GM18519 (cell line): ENCODE measurements at regions not wholly inside any gene's neighbourhood (a gene's known extent, or its start where the extent isn't known, plus 50 kb on each side); places are given as distances from the start of the nearest gene placed in this dataset.

ENCODE experiments used
- ATAC-seq: cut with Tn5 transposase; IDR thresholded peaks from one replicate; pipeline ENCODE4 v1.9.1; 2021; ENCODE audit warnings: mild to moderate bottlenecking, moderate library complexity; ENCODE audit not compliant: unreplicated experiment, low FRiP score

DNA sequence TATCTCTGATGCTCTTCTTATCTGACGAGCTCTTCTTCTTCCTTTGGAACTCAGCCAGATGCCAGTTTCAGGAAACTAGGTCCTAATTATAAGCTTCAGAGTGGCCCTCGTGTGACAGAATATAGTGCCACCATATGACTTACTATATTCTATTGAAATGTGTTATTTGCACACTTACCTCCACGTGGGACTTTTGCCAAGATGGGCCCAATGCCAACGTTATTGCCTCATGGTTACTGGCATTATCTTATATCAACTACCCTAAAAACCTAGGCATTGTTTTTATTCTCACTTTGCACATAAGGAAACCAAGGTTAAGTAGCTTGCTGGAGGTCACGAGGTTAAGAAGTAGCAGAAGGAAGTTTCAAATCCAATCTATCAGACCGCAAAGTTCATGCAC, 71.3 kb upstream of the SLCO3A1 start:
- ATAC-seq = no peak

DNA sequence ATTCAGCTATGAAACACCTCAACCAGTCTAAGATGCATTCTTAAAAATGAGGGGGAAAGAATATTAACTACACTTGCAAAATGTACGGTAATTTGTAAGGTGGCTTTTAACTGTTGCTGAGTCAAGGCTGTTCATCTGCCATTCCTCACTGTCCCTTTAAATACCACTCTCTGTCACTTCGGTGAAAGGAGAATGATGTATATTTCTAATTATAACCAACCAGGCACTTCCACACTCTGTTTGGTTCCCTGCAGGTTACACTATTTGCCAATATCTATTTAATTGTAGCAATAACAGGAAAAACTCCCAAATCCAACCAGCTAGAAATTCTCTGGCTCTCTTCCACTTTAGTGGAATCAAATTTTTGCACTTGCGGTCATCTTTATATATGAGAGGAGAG, 70.5 kb upstream of the SLCO3A1 start:
- ATAC-seq = no peak

DNA sequence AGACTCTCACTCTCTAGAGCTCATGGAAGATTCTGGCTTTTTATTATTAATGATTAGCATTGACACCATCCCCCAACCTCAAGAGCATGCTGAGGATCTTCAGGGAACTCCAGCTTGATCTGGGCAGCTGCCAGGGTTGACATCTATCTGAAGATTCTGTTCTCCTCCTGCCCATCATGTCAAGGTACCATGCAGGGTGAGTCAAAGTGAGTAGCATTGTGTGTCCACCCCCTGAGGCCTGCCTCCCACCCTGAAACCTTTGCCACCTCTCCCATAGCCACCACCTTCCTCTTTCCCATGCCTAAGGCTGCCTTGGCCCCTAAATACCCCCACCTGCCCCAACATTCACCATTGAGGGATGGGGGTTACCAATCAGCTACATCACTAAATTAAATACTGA, 70.1 kb upstream of the SLCO3A1 start:
- no peak for ATAC-seq

DNA sequence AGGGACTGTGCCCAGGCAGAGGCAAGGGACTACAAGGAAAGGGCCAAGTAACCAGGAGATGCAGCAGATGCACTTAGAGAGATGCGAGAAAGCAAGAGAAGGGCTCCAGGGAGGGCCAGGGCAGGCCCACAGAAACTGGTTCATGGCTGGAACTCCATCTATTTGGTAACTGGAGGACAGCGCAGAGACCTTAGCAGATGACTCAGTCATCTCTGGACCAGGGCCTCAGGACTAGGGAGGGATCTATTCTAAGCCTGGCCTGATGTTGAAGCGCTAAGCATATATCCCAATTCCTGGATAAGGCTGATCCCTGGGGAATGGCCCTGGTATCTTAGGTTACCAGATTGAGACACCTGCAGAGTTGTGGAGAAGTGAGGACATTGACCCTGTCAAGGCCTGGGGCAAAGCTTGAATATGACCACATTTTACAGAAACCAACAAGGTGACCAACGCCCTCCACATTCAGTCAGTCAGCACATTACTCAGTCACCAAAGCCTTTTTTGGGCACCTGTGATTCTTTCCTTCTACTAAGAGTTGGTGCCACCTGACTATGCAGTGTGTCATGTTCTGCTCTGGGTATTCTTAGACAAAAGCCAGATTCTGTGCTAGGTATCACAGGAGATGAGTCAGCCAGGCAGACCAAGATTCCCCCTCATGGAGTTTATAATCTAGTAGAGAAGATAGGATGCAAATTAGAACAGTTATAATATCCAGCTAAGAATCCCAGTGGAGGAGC, 68.4 kb upstream of the SLCO3A1 start:
- ATAC-seq = no peak

DNA sequence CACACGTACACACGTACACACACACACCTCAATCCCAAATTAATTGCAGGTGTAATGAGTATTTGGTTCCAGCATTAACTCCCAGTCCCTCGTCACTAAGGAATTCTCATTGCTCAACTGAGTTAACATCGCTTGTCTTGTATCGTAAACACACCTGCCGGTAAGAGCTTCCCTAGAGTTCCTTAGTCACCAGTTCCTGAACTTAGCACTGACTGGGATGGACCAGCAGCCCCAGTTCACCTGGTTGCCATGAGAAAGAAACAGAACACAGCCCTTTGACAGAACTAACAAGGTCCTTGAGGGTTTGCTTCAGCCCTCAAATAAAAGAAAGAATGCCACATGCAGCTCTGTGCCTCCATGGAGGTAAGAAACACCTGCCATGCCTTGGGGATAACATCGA, 66.3 kb upstream of the SLCO3A1 start:
- no peak for ATAC-seq

DNA sequence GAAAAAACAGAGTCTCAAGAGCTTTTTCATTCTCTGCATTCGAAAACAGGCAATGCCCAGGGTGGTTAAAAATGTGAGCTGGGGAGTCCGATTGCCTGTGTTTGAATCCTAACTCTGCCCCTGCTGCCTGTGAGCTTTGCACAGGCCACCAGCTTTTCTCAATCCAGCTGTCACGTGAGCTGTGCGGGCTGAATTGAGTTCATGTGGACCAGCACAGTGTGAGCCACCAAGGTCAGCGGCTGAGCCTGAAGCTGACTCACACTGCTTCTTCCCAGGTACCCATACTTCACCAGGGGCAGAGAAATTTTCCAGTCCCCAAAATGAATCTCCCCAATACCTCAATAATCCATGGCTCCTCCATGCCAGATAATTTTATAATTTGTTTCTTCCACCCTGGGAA, 64.4 kb upstream of the SLCO3A1 start:
- no peak for ATAC-seq

DNA sequence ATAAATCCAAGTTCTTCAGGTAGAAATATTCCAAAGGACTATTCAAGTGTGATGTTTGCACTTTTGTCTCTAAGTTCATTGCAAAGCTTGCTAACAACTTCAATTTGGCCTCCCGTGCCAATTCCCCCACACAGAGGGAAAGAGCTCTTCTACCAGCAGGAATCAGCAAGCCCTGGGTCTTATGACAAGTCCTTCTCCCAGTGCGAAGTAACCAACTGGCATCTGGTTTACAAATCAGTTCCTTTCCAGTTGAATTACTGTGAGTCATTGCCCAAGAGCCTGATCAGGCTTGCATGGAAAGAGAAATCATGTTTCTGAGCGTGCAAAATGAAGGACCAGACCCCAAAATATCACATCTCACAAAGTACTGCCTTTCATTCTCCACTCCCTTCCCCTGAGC, 62.7 kb upstream of the SLCO3A1 start:
- no peak for ATAC-seq

DNA sequence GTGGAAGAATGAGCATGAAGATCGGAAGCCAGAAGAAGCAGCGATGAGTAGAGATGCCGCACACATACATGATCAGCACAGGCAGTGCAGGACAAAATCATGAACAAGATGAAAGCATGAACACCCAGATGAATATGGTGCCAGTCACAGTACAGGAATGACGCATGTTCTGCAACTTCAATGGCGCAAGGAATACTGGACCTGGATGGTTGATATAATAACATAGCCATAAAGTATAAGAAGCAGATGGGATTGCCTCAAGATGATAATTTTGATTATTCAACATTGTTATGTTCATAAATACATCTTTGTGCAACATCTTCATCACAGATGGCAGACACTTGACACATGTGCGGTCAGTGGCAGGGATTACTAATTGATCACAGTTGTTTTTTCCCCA, 59.7 kb upstream of the SLCO3A1 start:
- no peak for ATAC-seq

DNA sequence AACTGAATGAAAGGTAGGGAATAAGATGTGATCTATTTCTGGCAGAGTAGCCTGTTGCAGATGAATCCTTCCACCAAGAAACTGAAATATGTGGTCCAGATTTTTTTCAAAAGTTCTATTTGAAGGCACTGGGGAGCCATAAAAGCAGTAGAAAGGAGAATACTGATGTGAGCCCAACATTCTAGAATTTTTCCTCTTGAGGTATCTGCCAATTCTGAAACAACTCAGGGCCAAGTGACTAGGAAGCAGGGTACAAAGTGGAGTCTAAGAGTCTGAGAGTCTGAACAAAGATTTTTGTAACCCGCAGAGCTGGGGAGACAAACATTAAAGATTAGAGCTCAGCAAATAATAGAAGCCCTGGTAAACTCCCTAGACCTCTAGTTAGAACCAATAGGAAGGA, 58.3 kb upstream of the SLCO3A1 start:
- ATAC-seq = no peak

DNA sequence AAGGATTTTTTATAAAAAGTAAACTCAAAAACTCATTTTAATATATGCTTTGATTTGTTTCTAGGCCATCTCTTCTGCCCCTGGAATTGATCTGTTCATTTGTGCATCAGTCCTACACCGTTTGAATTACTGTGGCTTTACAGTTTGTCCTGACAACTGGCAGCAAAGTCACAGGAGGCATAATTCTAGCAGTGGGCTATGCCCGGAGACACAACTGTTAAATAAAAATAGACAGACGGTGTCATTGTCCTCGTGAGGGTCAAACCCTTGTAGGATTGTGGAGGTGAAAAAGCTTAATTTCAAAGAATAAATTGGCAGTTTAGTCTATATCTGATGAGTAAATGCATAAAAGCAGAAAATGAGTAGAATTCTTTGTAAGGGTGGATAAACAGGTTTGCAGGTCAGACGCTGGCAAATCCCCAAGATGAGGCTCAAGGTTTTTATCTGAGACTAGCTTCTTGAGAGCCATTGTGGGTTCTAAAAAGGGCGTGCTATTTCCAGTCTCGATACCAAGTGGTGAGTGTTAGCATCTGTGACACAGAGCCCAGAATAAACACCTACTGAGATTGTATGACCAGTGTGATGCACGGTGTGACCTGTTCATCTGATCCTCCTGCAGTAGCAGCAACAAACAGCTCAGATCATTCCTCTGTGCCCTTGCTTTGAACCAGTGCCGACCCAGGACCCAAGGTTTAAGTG, 51.5 kb upstream of the SLCO3A1 start:
- no peak for ATAC-seq

DNA sequence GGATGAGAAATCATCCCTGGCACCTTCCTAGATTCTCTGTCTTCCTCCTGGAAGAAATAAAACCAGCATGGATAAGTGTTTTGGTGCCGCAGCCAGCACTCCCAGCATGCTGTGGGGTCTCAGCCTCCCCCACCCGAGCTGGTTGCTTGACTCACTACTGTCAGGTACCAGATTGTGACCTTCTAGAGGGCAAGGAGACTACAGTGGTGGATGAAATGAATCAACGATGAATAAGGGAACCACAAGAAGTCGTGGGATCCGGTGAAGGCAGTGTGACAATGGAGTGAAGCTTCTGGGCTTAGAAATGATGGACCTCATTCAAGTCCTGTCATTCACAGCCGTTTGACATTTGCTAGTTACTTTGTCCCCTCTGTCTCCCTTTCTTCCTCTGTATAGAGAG, 50.2 kb upstream of the SLCO3A1 start:
- no peak for ATAC-seq
